Pulmonary artery endothelial cell (primary cell): ENCODE measurements at regions not wholly inside any gene's neighbourhood (a gene's known extent, or its start where the extent isn't known, plus 50 kb on each side); places are given as distances from the start of the nearest gene placed in this dataset.

ENCODE experiments used
- DNase-seq: peaks from one replicate; pipeline ENCODE4 v3.0.0-alpha.2; 2011; ENCODE audit warnings: low read depth, low spot score

- no peak for DNase-seq
Observed at GRCh38 chr5:29085142-29085541, 2046.8 kb upstream of the CDH9 start.

GRCh38 chr5:29079771-29080170 lies 2041.4 kb upstream of the CDH9 start:
- DNase-seq: no peak

GRCh38 chr5:29077451-29077850 lies 2039.1 kb upstream of the CDH9 start:
- no peak for DNase-seq

GRCh38 chr5:29069104-29069402 lies 2030.7 kb upstream of the CDH9 start:
- DNase-seq: no peak

GRCh38 chr5:29061381-29061780 lies 2023.0 kb upstream of the CDH9 start:
- no peak for DNase-seq

- no peak for DNase-seq
Observed at GRCh38 chr5:29054694-29055093, 2016.3 kb upstream of the CDH9 start.

- DNase-seq: no peak
Observed at GRCh38 chr5:29054282-29054681, 2015.9 kb upstream of the CDH9 start.

GRCh38 chr5:29051509-29051908 lies 2013.1 kb upstream of the CDH9 start:
- no peak for DNase-seq

- DNase-seq: no peak
Observed at GRCh38 chr5:29042152-29042551, 2003.8 kb upstream of the CDH9 start.

GRCh38 chr5:29040404-29040803 lies 2002.0 kb upstream of the CDH9 start:
- no peak for DNase-seq

- DNase-seq: no peak
Observed at GRCh38 chr5:29039994-29040393, 2001.6 kb upstream of the CDH9 start.

- DNase-seq: no peak
Observed at GRCh38 chr5:29037716-29038115, 1999.3 kb upstream of the CDH9 start.

- no peak for DNase-seq
Observed at GRCh38 chr5:29024052-29024451, 1985.7 kb upstream of the CDH9 start.

GRCh38 chr5:29023541-29023940 lies 1985.2 kb upstream of the CDH9 start:
- DNase-seq: no peak

GRCh38 chr5:29017501-29017900 lies 1979.1 kb upstream of the CDH9 start:
- no peak for DNase-seq

GRCh38 chr5:29016067-29016466 lies 1977.7 kb upstream of the CDH9 start:
- DNase-seq: no peak

GRCh38 chr5:29015523-29015922 lies 1977.1 kb upstream of the CDH9 start:
- no peak for DNase-seq

GRCh38 chr5:29005386-29005785 lies 1967.0 kb upstream of the CDH9 start:
- no peak for DNase-seq

- DNase-seq: no peak
Observed at GRCh38 chr5:29002481-29002880, 1964.1 kb upstream of the CDH9 start.

- no peak for DNase-seq
Observed at GRCh38 chr5:29001666-29002065, 1963.3 kb upstream of the CDH9 start.

GRCh38 chr5:28984639-28985038 lies 1946.3 kb upstream of the CDH9 start:
- no peak for DNase-seq

- DNase-seq: no peak
Observed at GRCh38 chr5:28975508-28975907, 1937.1 kb upstream of the CDH9 start.

- DNase-seq: no peak
Observed at GRCh38 chr5:28967848-28968247, 1929.5 kb upstream of the CDH9 start.

GRCh38 chr5:28961816-28962215 lies 1923.4 kb upstream of the CDH9 start:
- DNase-seq: no peak

- no peak for DNase-seq
Observed at GRCh38 chr5:28958581-28958980, 1920.2 kb upstream of the CDH9 start.
